IMR-90 (cell line): ENCODE measurements at regions not wholly inside any gene's neighbourhood (a gene's known extent, or its start where the extent isn't known, plus 50 kb on each side); places are given as distances from the start of the nearest gene placed in this dataset.

ENCODE experiments used
- BHLHE40 ChIP-seq: fragments of 150-350 bp; IDR thresholded peaks from 2 replicates; pipeline ENCODE4 v1.6.1; 2016; ENCODE audit warnings: mild to moderate bottlenecking, low read depth, low read length
- CHD1 ChIP-seq: IDR thresholded peaks from 2 replicates; pipeline ENCODE4 v1.6.1; 2012; ENCODE audit warnings: low read depth, low read length, improper control_type of control experiment
- FOS ChIP-seq: fragments of 150-350 bp; IDR thresholded peaks from 2 replicates; pipeline ENCODE4 v1.6.1; 2016; ENCODE audit warnings: low read depth, low read length
- MAZ ChIP-seq: IDR thresholded peaks from 2 replicates; pipeline ENCODE4 v1.6.1; 2012; ENCODE audit warnings: low read depth, mild to moderate bottlenecking, low read length, improper control_type of control experiment, moderate library complexity, borderline replicate concordance
- MXI1 ChIP-seq: IDR thresholded peaks from 2 replicates; pipeline ENCODE4 v1.6.1; 2012; ENCODE audit warnings: low read depth, mild to moderate bottlenecking, low read length, moderate library complexity, borderline replicate concordance
- POLR2A ChIP-seq: IDR thresholded peaks from 2 replicates; pipeline ENCODE4 v1.6.1; 2012; ENCODE audit warnings: mild to moderate bottlenecking, low read depth, low read length
- RAD21 ChIP-seq: IDR thresholded peaks from 2 replicates; pipeline ENCODE4 v1.6.1; 2012; ENCODE audit warnings: low read length, improper control_type of control experiment
- RCOR1 ChIP-seq: IDR thresholded peaks from 2 replicates; pipeline ENCODE4 v1.6.1; 2012; ENCODE audit warnings: mild to moderate bottlenecking, low read length, improper control_type of control experiment; ENCODE audit not compliant: insufficient replicate concordance
- RFX5 ChIP-seq: IDR thresholded peaks from 2 replicates; pipeline ENCODE4 v1.8.0; 2012; ENCODE audit warnings: low read depth, mild to moderate bottlenecking, low read length, moderate library complexity
- SMC3 ChIP-seq: fragments of 150-350 bp; IDR thresholded peaks from 2 replicates; pipeline ENCODE4 v1.6.1; 2016; ENCODE audit warnings: low read depth, mild to moderate bottlenecking, antibody characterized with exemption, low read length, moderate library complexity
- TF ChIP-seq, protein P1 (sequence below): conservative IDR thresholded peaks from 2 replicates; pipeline ENCODE4 v1.5.1; 2012; ENCODE audit warnings: mild to moderate bottlenecking, low read depth, low read length, improper control_type of control experiment
- TF ChIP-seq, protein P2 (sequence below): fragments of 150-350 bp; IDR thresholded peaks from 2 replicates; pipeline ENCODE4 v1.6.1; 2017; ENCODE audit warnings: mild to moderate bottlenecking, antibody characterized with exemption, low read length, low read depth
- TF ChIP-seq, protein P3 (sequence below): fragments of 150-350 bp; IDR thresholded peaks from 2 replicates; pipeline ENCODE4 v1.6.1; 2016; ENCODE audit warnings: low read depth, mild to moderate bottlenecking, low read length, moderate library complexity, borderline replicate concordance

DNA sequence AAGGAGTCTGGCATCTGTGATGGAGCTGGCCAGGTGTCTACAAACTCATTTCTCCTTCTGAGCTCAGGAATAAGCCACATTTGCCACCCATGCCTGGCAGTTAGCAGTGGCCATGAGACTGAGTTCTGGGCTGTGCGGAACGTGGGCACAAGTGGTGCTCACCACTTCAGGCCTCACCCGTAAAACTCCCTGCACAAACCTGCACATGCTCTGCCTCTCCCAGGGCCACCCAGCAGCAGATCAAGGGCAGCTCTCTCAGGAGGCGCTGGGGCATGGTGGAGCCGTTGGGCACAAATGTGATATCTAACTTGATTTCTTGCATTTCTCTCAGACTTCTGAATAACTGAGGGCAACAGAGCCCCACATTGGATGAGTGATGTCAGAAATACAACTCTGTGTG is 269.5 kb downstream of the HIVEP2 start:
- TF ChIP-seq, protein P1, sequence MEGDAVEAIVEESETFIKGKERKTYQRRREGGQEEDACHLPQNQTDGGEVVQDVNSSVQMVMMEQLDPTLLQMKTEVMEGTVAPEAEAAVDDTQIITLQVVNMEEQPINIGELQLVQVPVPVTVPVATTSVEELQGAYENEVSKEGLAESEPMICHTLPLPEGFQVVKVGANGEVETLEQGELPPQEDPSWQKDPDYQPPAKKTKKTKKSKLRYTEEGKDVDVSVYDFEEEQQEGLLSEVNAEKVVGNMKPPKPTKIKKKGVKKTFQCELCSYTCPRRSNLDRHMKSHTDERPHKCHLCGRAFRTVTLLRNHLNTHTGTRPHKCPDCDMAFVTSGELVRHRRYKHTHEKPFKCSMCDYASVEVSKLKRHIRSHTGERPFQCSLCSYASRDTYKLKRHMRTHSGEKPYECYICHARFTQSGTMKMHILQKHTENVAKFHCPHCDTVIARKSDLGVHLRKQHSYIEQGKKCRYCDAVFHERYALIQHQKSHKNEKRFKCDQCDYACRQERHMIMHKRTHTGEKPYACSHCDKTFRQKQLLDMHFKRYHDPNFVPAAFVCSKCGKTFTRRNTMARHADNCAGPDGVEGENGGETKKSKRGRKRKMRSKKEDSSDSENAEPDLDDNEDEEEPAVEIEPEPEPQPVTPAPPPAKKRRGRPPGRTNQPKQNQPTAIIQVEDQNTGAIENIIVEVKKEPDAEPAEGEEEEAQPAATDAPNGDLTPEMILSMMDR, result no peak
- TF ChIP-seq POLR2A (no peak), SMC3 (no peak), RAD21 (no peak), CHD1 (no peak), MXI1 (no peak), FOS (no peak), RCOR1 (no peak), RFX5 (no peak), MAZ (no peak), BHLHE40 (no peak)
- TF ChIP-seq, protein P2, sequence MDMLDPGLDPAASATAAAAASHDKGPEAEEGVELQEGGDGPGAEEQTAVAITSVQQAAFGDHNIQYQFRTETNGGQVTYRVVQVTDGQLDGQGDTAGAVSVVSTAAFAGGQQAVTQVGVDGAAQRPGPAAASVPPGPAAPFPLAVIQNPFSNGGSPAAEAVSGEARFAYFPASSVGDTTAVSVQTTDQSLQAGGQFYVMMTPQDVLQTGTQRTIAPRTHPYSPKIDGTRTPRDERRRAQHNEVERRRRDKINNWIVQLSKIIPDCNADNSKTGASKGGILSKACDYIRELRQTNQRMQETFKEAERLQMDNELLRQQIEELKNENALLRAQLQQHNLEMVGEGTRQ, result no peak
- TF ChIP-seq, protein P3, sequence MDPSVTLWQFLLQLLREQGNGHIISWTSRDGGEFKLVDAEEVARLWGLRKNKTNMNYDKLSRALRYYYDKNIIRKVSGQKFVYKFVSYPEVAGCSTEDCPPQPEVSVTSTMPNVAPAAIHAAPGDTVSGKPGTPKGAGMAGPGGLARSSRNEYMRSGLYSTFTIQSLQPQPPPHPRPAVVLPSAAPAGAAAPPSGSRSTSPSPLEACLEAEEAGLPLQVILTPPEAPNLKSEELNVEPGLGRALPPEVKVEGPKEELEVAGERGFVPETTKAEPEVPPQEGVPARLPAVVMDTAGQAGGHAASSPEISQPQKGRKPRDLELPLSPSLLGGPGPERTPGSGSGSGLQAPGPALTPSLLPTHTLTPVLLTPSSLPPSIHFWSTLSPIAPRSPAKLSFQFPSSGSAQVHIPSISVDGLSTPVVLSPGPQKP, result no peak
